Ishikawa (cell line): ENCODE measurements at regions not wholly inside any gene's neighbourhood (a gene's known extent, or its start where the extent isn't known, plus 50 kb on each side); places are given as distances from the start of the nearest gene placed in this dataset.

Experiments used
- CEBPB ChIP-seq: IDR thresholded peaks from 2 replicates; pipeline ENCODE4 v1.6.1; 2012
- CREB1 ChIP-seq: IDR thresholded peaks from 2 replicates; pipeline ENCODE4 v1.6.1; 2012; ENCODE audit warnings: low read depth
- EGR1 ChIP-seq: IDR thresholded peaks from 2 replicates; pipeline ENCODE4 v1.6.1; 2012
- EP300 ChIP-seq: IDR thresholded peaks from 2 replicates; pipeline ENCODE4 v1.6.1; 2012; ENCODE audit warnings: borderline replicate concordance
- RAD21 ChIP-seq: IDR thresholded peaks from 2 replicates; pipeline ENCODE4 v1.6.1; 2012; ENCODE audit warnings: low read depth
- TAF1 ChIP-seq: IDR thresholded peaks from 2 replicates; pipeline ENCODE4 v1.6.1; 2012; ENCODE audit warnings: low read depth, mild to moderate bottlenecking
- TCF12 ChIP-seq: IDR thresholded peaks from 2 replicates; pipeline ENCODE4 v1.6.1; 2012; ENCODE audit warnings: low read depth
- TEAD4 ChIP-seq: IDR thresholded peaks from 2 replicates; pipeline ENCODE4 v1.6.1; 2012
- YY1 ChIP-seq: IDR thresholded peaks from 2 replicates; pipeline ENCODE4 v1.6.1; 2012; ENCODE audit warnings: low read depth
- ZBTB7A ChIP-seq: IDR thresholded peaks from 2 replicates; pipeline ENCODE4 v1.6.1; 2012; ENCODE audit warnings: low read depth

- TF ChIP-seq YY1: no peak
- TF ChIP-seq EP300: no peak
- no peak for TF ChIP-seq RAD21
- no peak for TF ChIP-seq TAF1
- TF ChIP-seq TEAD4: no peak
- TF ChIP-seq EGR1: no peak
- no peak for TF ChIP-seq CREB1
- TF ChIP-seq TCF12: no peak
- TF ChIP-seq CEBPB: no peak
- TF ChIP-seq ZBTB7A: no peak
Observed at GRCh38 chr2:221342388-221342787, 229.7 kb downstream of the EPHA4 start.
